Sigmoid colon (tissue), 6 donors: ENCODE measurements at regions not wholly inside any gene's neighbourhood (a gene's known extent, or its start where the extent isn't known, plus 50 kb on each side); places are given as distances from the start of the nearest gene placed in this dataset.
A peak's percentile ranks its signal among the peaks of the same experiment; 100 is the strongest.
"Not testable (repeated sequence)": the region's sequence is repeated elsewhere in the genome, so short reads cannot be mapped to it uniquely, and the experiment has no call there.

ENCODE experiments used
- DNase-seq: peaks from one replicate; pipeline ENCODE4 v3.0.0-alpha.2; 2019
- H3K27ac ChIP-seq, 4 donors: fragments of 200-600 bp; sonication (generic); one replicate each; pipeline ENCODE4 v1.5.1; 2016 to 2019; ENCODE audit warnings: mild to moderate bottlenecking in 1 of 4
- H3K27me3 ChIP-seq, 3 donors: fragments of 200-600 bp; sonication (generic); one replicate each; pipeline ENCODE4 v1.5.1; 2019; ENCODE audit warnings: mild to moderate bottlenecking in 1 of 3
- H3K36me3 ChIP-seq, 4 donors: fragments of 200-600 bp; sonication (generic); one replicate each; pipeline ENCODE4 v1.5.1; 2016 to 2019
- H3K4me1 ChIP-seq, 4 donors: fragments of 200-600 bp; sonication (generic); one replicate each; pipeline ENCODE4 v1.5.1; 2017 to 2019
- H3K4me3 ChIP-seq, 4 donors: fragments of 200-600 bp; sonication (generic); one replicate each; pipeline ENCODE4 v1.5.1; 2017 to 2019; ENCODE audit warnings: mild to moderate bottlenecking in 2 of 4, moderate library complexity in 1 of 4
- H3K9me3 ChIP-seq, 4 donors: fragments of 200-600 bp in 3 of 4; sonication (generic) in 3 of 4; one replicate each; pipeline versions ENCODE4 v1.5.1 to v1.6.1; 2013 to 2019
- WGBS, 2 donors: extraction: QIAGEN DNeasy Blood & Tissue Kit; methylation state at CpG; one replicate each; pipeline ENCODE4 v1.1.7; 2013; 5-methylcytosine and 5-hydroxymethylcytosine counted together
- intact Hi-C: fragments of 100-400 bp; cut with DNase I; formaldehyde crosslinking; loops from one replicate; pipeline ENCODE4 v1.15.1; 2023
- donor health status: healthy with polysubstance abuse.
- donor health status: healthy.

- intact Hi-C loops, H3K4me3 ChIP-seq, H3K4me1 ChIP-seq, H3K27me3 ChIP-seq, H3K36me3 ChIP-seq, H3K27ac ChIP-seq, H3K9me3 ChIP-seq: not testable (repeated sequence)
- 38 to 46% methylated on average over 9 of the region's 14 CpGs for WGBS, 2 donors
- peak; percentile 69 for DNase-seq
Measured at GRCh38 chr21:5101749-5102148, 5419.6 kb upstream of the TPTE start.

DNA sequence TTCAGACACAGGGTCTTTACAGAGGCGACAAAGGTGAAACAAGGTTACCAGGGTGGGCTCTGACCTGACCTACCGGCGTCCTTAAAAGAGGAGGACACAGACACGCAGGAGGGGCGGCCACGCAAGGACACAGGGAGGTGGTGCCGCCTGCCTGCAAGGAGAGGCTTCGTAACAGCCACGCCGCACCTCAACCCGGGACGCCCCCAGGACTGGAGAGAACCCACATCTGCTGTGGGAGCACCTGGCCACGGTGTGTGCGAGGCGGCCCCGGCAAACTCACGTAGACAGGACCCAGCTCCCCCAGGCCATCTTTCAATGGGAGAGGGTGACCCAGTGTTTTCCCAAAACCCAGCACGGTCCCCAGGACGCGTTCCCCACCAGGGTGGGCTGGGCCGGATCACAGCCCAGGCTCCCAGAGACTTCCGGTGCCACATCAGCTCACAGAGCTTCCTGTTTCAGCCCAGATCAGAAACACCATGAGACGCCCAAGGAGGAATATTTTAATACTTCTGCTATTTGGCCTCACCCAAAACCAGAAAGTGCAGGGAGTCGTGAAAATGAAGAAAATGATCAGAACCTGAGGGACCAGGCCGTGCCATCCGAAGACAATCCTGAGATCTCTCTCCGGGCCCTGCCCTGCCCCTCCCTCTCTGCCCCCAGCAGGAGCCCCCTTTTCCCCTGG is 5417.4 kb upstream of the TPTE start:
- H3K27me3 ChIP-seq, H3K4me1 ChIP-seq, H3K9me3 ChIP-seq, intact Hi-C loops, H3K36me3 ChIP-seq, H3K27ac ChIP-seq, H3K4me3 ChIP-seq: not testable (repeated sequence)
- WGBS, 2 donors, result 74 to 86% methylated on average over 11 to 14 of the region's 27 CpGs
- peak; percentile 32 for DNase-seq

DNA sequence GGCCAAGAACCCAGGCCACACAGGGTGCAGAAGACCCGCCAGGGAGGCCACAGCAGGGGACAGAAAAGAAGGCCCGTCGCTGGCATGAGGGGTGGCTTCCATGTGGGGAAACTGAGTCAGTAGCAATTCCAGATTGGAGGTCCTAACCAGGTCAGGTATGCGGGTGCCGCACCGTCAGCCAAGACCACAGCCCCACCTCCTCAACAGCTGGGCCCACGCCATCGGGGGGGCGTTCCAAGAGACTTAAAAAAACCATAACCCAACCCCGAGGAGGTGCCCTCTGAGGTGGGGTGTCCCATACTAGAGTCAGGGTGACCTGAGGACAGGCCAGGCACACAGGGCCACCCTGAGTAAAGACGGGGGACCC is 5416.8 kb upstream of the TPTE start:
- not testable (repeated sequence) for H3K27ac ChIP-seq
- peak; percentile 14 for DNase-seq

DNA sequence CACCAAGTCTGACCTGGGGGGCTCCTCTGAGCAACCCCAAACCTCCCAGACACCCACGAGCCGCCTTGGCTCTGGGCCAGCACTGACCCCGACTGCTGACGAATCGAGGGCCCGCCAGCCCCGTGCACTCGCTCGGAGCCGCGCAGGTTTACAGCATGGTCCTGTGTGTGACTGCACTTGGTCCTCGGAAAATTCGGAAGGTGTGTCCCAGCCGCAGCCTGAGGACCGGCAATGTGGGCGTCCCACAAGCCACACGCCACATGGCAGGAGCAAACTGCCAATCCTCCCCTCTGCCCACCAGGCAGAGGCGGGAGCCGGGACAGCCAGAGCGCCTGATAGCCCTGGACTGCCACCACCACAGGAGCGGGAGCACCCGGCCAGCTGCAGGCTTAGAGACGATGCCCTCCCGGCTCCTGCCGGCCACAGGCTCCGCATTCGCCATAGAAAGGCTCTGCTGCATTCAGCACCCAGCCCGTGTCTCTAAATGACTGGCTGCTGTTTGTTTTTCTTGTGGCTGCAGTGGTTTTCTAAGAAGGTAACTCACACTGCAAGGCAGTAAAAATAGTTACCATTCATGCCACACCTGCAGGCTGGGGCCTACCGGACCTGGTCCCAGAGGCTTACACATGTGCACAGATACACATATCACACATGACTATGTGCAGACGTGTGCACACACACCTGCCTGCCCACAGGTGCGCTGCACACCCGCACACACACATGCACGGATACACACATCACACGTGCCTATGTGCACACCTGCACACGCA is 5415.3 kb upstream of the TPTE start:
- H3K27ac ChIP-seq, H3K4me1 ChIP-seq, H3K27me3 ChIP-seq, intact Hi-C loops, H3K36me3 ChIP-seq, H3K4me3 ChIP-seq, H3K9me3 ChIP-seq: not testable (repeated sequence)
- WGBS, 2 donors, result 54 to 68% methylated on average over 17 of the region's 35 CpGs
- DNase-seq, result peak; percentile 39

More for the DNA sequence above, 5416.8 kb upstream of the TPTE start:
- 55 to 78% methylated on average over 6 of the region's 11 CpGs for WGBS, 2 donors
- H3K4me1 ChIP-seq, H3K27me3 ChIP-seq, H3K4me3 ChIP-seq, H3K9me3 ChIP-seq, intact Hi-C loops, H3K36me3 ChIP-seq: not testable (repeated sequence)

GRCh38 chr21:5106767-5107464 is 5414.5 kb upstream of the TPTE start:
- WGBS, 2 donors, result 82 to 89% methylated on average over 4 of the region's 23 CpGs
- H3K27me3 ChIP-seq, H3K4me1 ChIP-seq, H3K27ac ChIP-seq, H3K9me3 ChIP-seq, H3K4me3 ChIP-seq, intact Hi-C loops, H3K36me3 ChIP-seq: not testable (repeated sequence)
- DNase-seq, result peak; percentile 24

DNA sequence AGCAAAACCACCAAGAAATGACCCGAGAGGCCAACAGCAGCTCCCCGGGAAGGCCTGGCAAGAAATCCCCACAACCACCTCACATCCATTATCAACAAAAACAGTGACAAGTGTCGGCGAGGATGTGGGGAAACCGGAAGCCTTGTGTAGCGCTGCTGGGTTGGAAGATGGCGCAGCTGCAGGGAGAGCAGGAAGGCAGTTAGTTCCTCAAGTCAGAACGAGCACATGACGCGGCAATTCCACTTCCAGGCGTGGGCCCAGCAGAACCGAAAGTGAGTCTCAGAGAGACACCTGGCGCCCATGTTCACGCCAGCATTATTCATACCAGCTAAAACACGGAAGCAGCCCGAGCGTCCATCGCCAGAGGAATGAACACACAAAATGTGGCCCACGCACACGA is 5413.7 kb upstream of the TPTE start:
- intact Hi-C loops, H3K36me3 ChIP-seq: not testable (repeated sequence)
- no CpG with 5 or more reads among the region's 20 CpGs for WGBS, 2 donors

DNA sequence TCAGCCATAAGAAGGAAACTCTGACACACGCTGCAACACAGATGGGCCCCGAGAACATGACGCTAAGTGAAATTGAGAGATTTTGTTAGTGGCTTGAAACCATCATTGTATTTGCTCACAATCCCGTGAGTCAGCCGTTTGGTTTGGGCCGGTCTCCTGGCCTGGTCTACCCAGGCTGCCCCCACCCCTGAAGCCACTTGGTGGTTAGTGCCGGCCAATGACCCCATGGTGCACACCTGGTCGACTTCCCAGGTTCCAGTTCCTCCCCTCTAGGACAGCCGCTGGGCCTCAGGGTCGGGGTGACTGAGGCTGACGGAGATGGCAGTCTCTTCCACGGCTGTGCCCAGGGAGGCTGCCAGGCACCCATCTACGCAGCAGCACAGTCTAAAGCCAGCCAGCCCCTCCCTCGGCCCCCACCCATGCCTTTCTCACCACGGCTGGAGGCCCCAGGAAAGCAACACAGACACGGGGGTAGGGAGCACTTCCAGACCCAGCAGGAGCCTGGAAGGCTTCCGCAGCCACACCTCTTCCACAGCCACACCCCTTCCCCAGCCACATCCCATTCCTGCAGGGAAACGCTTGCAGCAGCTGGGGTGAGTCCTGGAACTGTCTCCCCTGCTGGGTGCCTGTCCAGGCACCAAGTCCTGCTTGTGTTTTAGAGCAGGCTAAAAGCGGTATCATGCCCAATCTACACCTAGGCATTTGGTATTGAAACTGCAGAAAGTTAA is 5413.2 kb upstream of the TPTE start:
- 10 to 37% methylated on average over 5 to 6 of the region's 19 CpGs for WGBS, 2 donors
- H3K27ac ChIP-seq, H3K36me3 ChIP-seq, H3K4me1 ChIP-seq, intact Hi-C loops, H3K9me3 ChIP-seq, H3K4me3 ChIP-seq, H3K27me3 ChIP-seq: not testable (repeated sequence)
- DNase-seq, result peak; percentile 65

More for the DNA sequence above, 5413.7 kb upstream of the TPTE start:
- H3K4me3 ChIP-seq, DNase-seq, H3K4me1 ChIP-seq, H3K27ac ChIP-seq, H3K9me3 ChIP-seq, H3K27me3 ChIP-seq: not testable (repeated sequence)

- H3K36me3 ChIP-seq, H3K27me3 ChIP-seq, H3K4me1 ChIP-seq, intact Hi-C loops, H3K27ac ChIP-seq, H3K9me3 ChIP-seq, H3K4me3 ChIP-seq: not testable (repeated sequence)
- 94 to 95% methylated on average over 6 of the region's 10 CpGs for WGBS, 2 donors
- peak; percentile 52 for DNase-seq
Measured at GRCh38 chr21:5111197-5111596, 5410.2 kb upstream of the TPTE start.

- H3K27me3 ChIP-seq, intact Hi-C loops, H3K27ac ChIP-seq, H3K4me3 ChIP-seq, DNase-seq, H3K4me1 ChIP-seq, H3K9me3 ChIP-seq, H3K36me3 ChIP-seq: not testable (repeated sequence)
- no CpG with 5 or more reads among the region's 10 CpGs for WGBS, 2 donors
Measured at GRCh38 chr21:5113092-5113491, 5408.3 kb upstream of the TPTE start.

- H3K4me1 ChIP-seq, H3K36me3 ChIP-seq, H3K27me3 ChIP-seq, H3K9me3 ChIP-seq, intact Hi-C loops, H3K27ac ChIP-seq, H3K4me3 ChIP-seq: not testable (repeated sequence)
- no CpG with 5 or more reads among the region's 8 CpGs for WGBS, 2 donors
- peak; percentile 12 for DNase-seq
Measured at GRCh38 chr21:5114468-5114867, 5406.9 kb upstream of the TPTE start.

GRCh38 chr21:5114893-5115645 is 5406.3 kb upstream of the TPTE start:
- H3K27me3 ChIP-seq, intact Hi-C loops, H3K4me1 ChIP-seq, H3K27ac ChIP-seq, H3K9me3 ChIP-seq, H3K36me3 ChIP-seq, H3K4me3 ChIP-seq: not testable (repeated sequence)
- WGBS, 2 donors, result 65 to 84% methylated on average over 19 to 21 of the region's 24 CpGs
- peak; percentile 52 for DNase-seq

DNA sequence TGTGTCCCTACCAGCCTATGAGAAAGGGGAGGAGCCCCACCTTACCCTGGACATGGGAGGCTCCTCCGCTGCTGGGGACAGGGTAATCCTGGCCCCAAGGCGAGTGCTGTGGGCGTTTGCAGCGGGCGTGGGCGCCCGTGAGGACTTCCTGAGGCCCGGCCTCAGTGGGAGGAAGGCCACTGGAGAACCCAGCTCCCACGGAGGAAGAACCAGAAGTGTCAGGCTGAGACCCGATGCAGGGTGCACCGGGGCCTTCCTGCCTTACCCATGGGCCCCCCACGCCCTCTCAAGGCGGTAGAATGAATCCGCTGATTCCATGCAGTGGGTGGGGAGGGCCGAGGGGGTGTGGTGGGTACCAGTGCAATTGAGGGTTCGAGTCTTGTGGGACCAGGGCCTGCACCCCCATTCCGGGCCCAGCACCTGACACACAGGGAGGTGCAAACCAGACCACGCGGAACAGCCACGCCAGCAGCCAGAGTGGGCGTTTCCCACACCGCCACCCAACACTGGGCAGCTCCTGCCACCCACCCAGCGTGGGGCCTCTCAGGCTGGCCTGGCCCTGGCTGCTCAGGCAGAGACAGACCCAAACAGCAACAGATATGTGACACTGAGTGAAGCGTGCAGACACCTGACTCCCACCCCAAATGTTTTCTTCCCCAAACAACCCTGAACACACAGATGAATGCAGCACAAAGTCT is 5405.6 kb upstream of the TPTE start:
- H3K27me3 ChIP-seq, intact Hi-C loops, H3K36me3 ChIP-seq, H3K9me3 ChIP-seq, H3K27ac ChIP-seq, H3K4me3 ChIP-seq, H3K4me1 ChIP-seq: not testable (repeated sequence)
- 52% methylated on average over 16 to 21 of the region's 24 CpGs for WGBS, 2 donors
- DNase-seq, result peak; percentile 40
